ENCODE measurements at regions not wholly inside any gene's neighbourhood (a gene's known extent, or its start where the extent isn't known, plus 50 kb on each side); places are given as distances from the start of the nearest gene placed in this dataset.

DNA sequence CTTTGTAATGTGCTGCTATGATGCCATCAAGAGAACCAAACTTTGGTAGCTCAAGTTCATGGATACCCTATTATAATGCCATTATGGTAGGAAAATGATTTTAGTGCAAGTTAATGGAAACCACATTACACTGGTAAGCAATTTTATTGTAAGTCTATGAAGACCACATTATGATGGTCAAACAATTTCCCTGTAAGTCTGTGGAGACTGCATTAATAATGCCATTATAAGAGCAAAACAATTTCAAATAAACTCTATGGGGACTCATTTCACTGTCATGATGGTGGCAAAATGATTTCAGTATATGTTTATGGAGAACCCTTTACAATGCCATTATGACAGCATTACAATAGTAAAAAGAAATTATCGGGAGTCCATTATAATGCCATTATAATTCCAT is 602.0 kb upstream of the MEF2C start:
- TF ChIP-seq, protein P1, sequence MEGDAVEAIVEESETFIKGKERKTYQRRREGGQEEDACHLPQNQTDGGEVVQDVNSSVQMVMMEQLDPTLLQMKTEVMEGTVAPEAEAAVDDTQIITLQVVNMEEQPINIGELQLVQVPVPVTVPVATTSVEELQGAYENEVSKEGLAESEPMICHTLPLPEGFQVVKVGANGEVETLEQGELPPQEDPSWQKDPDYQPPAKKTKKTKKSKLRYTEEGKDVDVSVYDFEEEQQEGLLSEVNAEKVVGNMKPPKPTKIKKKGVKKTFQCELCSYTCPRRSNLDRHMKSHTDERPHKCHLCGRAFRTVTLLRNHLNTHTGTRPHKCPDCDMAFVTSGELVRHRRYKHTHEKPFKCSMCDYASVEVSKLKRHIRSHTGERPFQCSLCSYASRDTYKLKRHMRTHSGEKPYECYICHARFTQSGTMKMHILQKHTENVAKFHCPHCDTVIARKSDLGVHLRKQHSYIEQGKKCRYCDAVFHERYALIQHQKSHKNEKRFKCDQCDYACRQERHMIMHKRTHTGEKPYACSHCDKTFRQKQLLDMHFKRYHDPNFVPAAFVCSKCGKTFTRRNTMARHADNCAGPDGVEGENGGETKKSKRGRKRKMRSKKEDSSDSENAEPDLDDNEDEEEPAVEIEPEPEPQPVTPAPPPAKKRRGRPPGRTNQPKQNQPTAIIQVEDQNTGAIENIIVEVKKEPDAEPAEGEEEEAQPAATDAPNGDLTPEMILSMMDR (IDR thresholded peaks at IDR 0.05; ENCODE audit: insufficient read depth, low read length, poor library complexity, severe bottlenecking) = no peak
- no peak for DNase-seq (ENCODE audit: extremely low read depth, insufficient read length)
- no peaks in the 10 kb centered on the region for H3K36me3 ChIP-seq (ENCODE audit: control insufficient read depth, insufficient read depth, low read length)
- no peaks in the 10 kb centered on the region for H3K27me3 ChIP-seq (replicated peaks; ENCODE audit: control insufficient read depth, insufficient read depth, low read length)
- H3K4me3 ChIP-seq (replicated peaks; ENCODE audit: low read depth, low read length) = no peak overlapping the region

DNA sequence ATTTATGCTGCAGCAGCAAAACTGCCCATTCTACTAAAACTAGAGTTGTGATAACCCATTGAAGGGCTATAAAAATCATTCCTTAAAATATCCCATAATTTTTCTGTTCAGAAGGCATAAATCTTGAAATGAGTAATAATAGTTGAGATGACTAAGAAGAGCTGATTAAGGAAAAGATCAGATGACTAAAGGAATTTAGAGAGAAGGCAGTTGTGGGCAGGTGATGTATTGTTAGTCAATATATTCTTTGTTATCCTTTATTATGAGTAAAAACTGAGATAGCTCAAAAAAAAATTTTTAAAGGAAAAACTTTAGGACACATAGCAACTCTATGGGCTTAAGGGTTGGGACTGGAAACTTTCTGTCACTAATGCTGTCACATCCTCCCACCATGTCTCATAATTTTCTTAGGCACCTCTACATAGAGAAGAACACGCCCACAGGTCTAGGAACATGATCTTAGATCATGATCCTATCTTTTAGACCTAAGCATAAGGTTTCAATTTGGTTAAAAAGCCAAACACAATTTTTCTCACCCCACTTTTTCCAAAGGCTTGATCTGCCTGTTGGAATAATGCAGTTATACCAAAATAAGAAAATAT is 597.5 kb upstream of the MEF2C start:
- no peak for DNase-seq (ENCODE audit: extremely low read depth, insufficient read length)
- no peaks in the 10 kb centered on the region for H3K27me3 ChIP-seq (replicated peaks; ENCODE audit: control insufficient read depth, insufficient read depth, low read length)
- TF ChIP-seq, protein P1 (IDR thresholded peaks at IDR 0.05; ENCODE audit: insufficient read depth, low read length, poor library complexity, severe bottlenecking) = no peak

DNA sequence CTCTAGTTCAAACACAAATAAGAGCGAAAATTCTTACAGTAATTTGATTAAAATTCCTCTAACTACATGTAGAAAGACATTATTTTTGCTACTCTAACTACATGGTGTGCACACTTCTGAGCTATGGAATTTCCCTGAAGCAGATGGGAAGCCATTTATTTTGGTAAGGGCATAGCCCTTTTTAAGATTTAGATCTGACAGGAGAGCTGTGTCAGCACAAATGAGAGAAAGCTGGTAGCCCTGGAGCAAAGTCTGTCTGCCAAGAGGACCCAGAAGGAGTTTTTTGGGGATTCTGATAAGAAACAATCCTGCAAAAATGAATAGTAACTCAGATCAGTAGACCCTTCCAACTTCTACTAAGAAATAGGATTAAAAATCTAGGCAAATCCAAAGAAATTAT is 595.9 kb upstream of the MEF2C start:
- DNase-seq (ENCODE audit: extremely low read depth, insufficient read length) = no peak
- Histone ChIP-seq H3K36me3 (ENCODE audit: control insufficient read depth, insufficient read depth, low read length) (no peaks in the 10 kb centered on the region), H3K27me3 (replicated peaks; ENCODE audit: control insufficient read depth, insufficient read depth, low read length) (no peaks in the 10 kb centered on the region), H3K4me3 (replicated peaks; ENCODE audit: low read depth, low read length) (no peak overlapping the region)
- TF ChIP-seq, protein P1 (IDR thresholded peaks at IDR 0.05; ENCODE audit: insufficient read depth, low read length, poor library complexity, severe bottlenecking) = no peak

More for the DNA sequence above, 597.5 kb upstream of the MEF2C start:
- Histone ChIP-seq H3K4me3 (replicated peaks; ENCODE audit: low read depth, low read length) (no peak overlapping the region), H3K36me3 (ENCODE audit: control insufficient read depth, insufficient read depth, low read length) (no peaks in the 10 kb centered on the region)

DNA sequence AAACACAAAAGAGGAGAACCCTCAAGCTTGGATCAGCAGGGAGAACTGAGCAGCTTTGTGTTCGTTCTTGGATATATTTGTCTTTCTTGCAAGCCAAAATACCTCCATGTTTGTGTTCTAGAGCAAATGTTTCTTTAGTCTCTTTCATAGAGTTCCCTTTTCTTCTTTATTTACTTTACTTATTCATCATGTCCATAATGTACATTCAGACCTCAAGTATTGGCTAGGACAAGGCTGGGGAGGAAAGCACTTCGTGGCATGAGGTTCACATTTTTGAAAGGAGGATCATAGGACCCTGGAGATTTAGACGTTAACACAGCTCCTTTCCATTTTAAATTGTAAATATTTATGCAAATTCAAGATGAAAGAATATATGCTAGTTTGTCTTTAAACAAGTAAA is 590.2 kb upstream of the MEF2C start:
- no peaks in the 10 kb centered on the region for H3K36me3 ChIP-seq (ENCODE audit: control insufficient read depth, insufficient read depth, low read length)
- DNase-seq (ENCODE audit: extremely low read depth, insufficient read length) = no peak
- H3K4me3 ChIP-seq (replicated peaks; ENCODE audit: low read depth, low read length) = no peak overlapping the region
- H3K27me3 ChIP-seq (replicated peaks; ENCODE audit: control insufficient read depth, insufficient read depth, low read length) = no peaks in the 10 kb centered on the region
- TF ChIP-seq, protein P1 (IDR thresholded peaks at IDR 0.05; ENCODE audit: insufficient read depth, low read length, poor library complexity, severe bottlenecking) = no peak

DNA sequence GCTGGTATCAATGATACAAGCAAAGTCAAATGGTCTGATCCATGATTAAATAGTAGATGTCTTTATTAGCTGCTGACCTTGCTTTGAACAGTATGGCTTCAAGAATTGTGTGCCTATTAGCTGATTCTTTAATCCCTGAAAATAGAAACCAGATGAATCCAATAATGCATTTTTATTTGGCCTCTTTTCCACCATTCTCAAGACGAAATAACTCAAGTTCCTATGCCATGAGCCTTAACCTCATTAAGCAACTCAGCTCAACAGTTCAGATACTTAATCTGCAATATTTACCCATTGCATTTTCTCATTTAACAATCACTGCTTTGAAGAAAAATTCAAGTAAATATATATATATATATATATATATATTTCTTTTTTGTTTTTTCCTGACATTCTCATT is 588.6 kb upstream of the MEF2C start:
- H3K27me3 ChIP-seq (replicated peaks; ENCODE audit: control insufficient read depth, insufficient read depth, low read length) = no peaks in the 10 kb centered on the region
- no peak overlapping the region for H3K4me3 ChIP-seq (replicated peaks; ENCODE audit: low read depth, low read length)
- TF ChIP-seq, protein P1 (IDR thresholded peaks at IDR 0.05; ENCODE audit: insufficient read depth, low read length, poor library complexity, severe bottlenecking) = no peak
- no peaks in the 10 kb centered on the region for H3K36me3 ChIP-seq (ENCODE audit: control insufficient read depth, insufficient read depth, low read length)
- DNase-seq (ENCODE audit: extremely low read depth, insufficient read length) = no peak

DNA sequence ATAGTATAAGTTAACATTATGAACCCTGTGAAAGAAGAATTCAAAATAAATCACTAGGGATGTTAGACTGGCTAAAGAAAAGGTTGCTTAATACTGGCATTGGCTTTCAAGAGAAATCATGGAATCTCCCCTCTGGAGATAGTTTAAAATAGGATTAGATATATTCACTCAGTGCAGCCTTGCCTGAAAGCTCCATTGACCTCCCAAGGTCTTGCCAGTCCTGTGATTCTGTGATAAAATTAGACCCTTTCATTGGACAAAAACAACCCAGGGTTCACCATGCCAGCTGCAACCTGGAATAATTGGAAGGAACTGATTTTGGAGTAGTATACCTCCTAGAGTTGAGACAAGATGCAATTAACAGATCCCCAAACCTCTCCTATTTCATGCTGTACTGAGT is 588.1 kb upstream of the MEF2C start:
- H3K27me3 ChIP-seq (replicated peaks; ENCODE audit: control insufficient read depth, insufficient read depth, low read length) = no peaks in the 10 kb centered on the region
- no peak overlapping the region for H3K4me3 ChIP-seq (replicated peaks; ENCODE audit: low read depth, low read length)
- no peak for DNase-seq (ENCODE audit: extremely low read depth, insufficient read length)
- H3K36me3 ChIP-seq (ENCODE audit: control insufficient read depth, insufficient read depth, low read length) = no peaks in the 10 kb centered on the region
- TF ChIP-seq, protein P1 (IDR thresholded peaks at IDR 0.05; ENCODE audit: insufficient read depth, low read length, poor library complexity, severe bottlenecking) = no peak
